A549 (cell line): ENCODE measurements at regions not wholly inside any gene's neighbourhood (a gene's known extent, or its start where the extent isn't known, plus 50 kb on each side); places are given as distances from the start of the nearest gene placed in this dataset.

Source experiments
- ATAC-seq, 2 experiments: fragments of 200-7000 bp in 1 of 2; fragments of >200 bp in 1 of 2; cut with Nextera tagmentation in 1 of 2; cut with Tn5 transposase in 1 of 2; 3 replicates each; pipeline versions ENCODE4 v1.8.0 to v1.9.1; 2018 to 2020; ENCODE audit warnings: mild to moderate bottlenecking in 1 of 2, moderate library complexity in 1 of 2
- CTCF ChIA-PET: fragments of 300-600 bp; sonication (Branson Sonifier 250); formaldehyde crosslinking; extraction: SDS; loops from one replicate; lab custom pipeline; 2021; ENCODE audit warnings: antibody characterized with exemption, inconsistent platforms; lab: Yijun Ruan, JAX
- POLR2A ChIA-PET: fragments of 350-600 bp; formaldehyde crosslinking; extraction: SDS; loops from one replicate; lab custom pipeline; 2021; ENCODE audit warnings: antibody characterized with exemption, inconsistent platforms; lab: Yijun Ruan, JAX
- DNase-seq, 2 experiments: peaks; one replicate each; pipeline versions ENCODE4 v3.0.0 to v3.0.0-alpha.2; 2011 to 2016; ENCODE audit warnings: low read depth in 1 of 2, low spot score in 1 of 2
- FAIRE-seq: peaks from 2 replicates; lab custom pipeline; 2011; peaks lifted over from hg19 to GRCh38; lab: Jason Lieb, UNC
- H3K27ac ChIP-seq, 2 experiments: fragments of >200 bp; sonication (Bioruptor Twin); formaldehyde crosslinking; 3 replicates each; pipeline ENCODE4 v1.5.1; 2016 to 2017
- H3K4me1 ChIP-seq: fragments of >200 bp; sonication (Bioruptor Twin); formaldehyde crosslinking; 3 replicates; pipeline ENCODE4 v1.6.1; 2016
- H3K4me2 ChIP-seq: fragments of >200 bp; sonication (Bioruptor Twin); formaldehyde crosslinking; 3 replicates; pipeline ENCODE4 v1.6.1; 2016
- H3K4me3 ChIP-seq: fragments of >200 bp; sonication (Bioruptor Twin); formaldehyde crosslinking; 3 replicates; pipeline ENCODE4 v1.5.1; 2016
- H3K9me3 ChIP-seq: fragments of >200 bp; sonication (Bioruptor Twin); formaldehyde crosslinking; 3 replicates; pipeline ENCODE4 v1.6.1; 2016
- BHLHE40 ChIP-seq: IDR thresholded peaks from 2 replicates; pipeline ENCODE4 v1.6.1; 2012; ENCODE audit warnings: low read depth, low read length, inconsistent platforms
- CEBPB ChIP-seq, 2 experiments: fragments of >200 bp in 1 of 2; sonication (Bioruptor Twin) in 1 of 2; formaldehyde crosslinking in 1 of 2; IDR thresholded peaks; 2 replicates each; pipeline ENCODE4 v1.6.1; 2012 to 2016
- EP300 ChIP-seq, 2 experiments: fragments of >200 bp; sonication (Bioruptor Twin); formaldehyde crosslinking; IDR thresholded peaks; 2 replicates in 1 of 2; 3 replicates in 1 of 2; pipeline ENCODE4 v1.6.1; 2016 to 2017
- ESRRA ChIP-seq: fragments of 150-350 bp; IDR thresholded peaks from 2 replicates; pipeline ENCODE4 v1.6.1; 2014; ENCODE audit warnings: mild to moderate bottlenecking, low read length, borderline replicate concordance
- FOXS1 ChIP-seq: fragments of 250-450 bp; sonication (Bioruptor Pico); IDR thresholded peaks from 2 replicates; pipeline ENCODE4 v1.5.0; 2020; ENCODE audit warnings: mild to moderate bottlenecking, moderate library complexity
- HEYL ChIP-seq: fragments of 250-450 bp; sonication (Bioruptor Pico); IDR thresholded peaks from 2 replicates; pipeline ENCODE4 v1.8.0; 2021; ENCODE audit warnings: mild to moderate bottlenecking, moderate library complexity
- HOXA7 ChIP-seq: fragments of 250-450 bp; sonication (Bioruptor Pico); IDR thresholded peaks from 2 replicates; pipeline ENCODE4 v1.5.0; 2020; ENCODE audit warnings: mild to moderate bottlenecking, moderate library complexity
- HOXB13 ChIP-seq: fragments of 250-450 bp; sonication (Bioruptor Pico); IDR thresholded peaks from 2 replicates; pipeline ENCODE4 v1.5.0; 2020; ENCODE audit warnings: low read depth, mild to moderate bottlenecking, moderate library complexity
- KDM5A ChIP-seq: fragments of 200-600 bp; sonication (generic); IDR thresholded peaks from 2 replicates; pipeline ENCODE4 v1.6.1; 2016; ENCODE audit warnings: antibody characterized with exemption, mild to moderate bottlenecking
- NPAS2 ChIP-seq: fragments of 250-450 bp; sonication (Bioruptor Pico); IDR thresholded peaks from 2 replicates; pipeline ENCODE4 v1.8.0; 2022; ENCODE audit warnings: mild to moderate bottlenecking, moderate library complexity, borderline replicate concordance
- NR3C1 ChIP-seq: fragments of >200 bp; sonication (Bioruptor Twin); formaldehyde crosslinking; IDR thresholded peaks from 3 replicates; pipeline ENCODE4 v1.6.1; 2017
- POLR2AphosphoS2 ChIP-seq: conservative IDR thresholded peaks from 2 replicates; pipeline ENCODE4 v1.6.1; 2012; ENCODE audit warnings: low read length, improper control_type of control experiment, inconsistent platforms
- RARB ChIP-seq: fragments of 250-450 bp; sonication (Bioruptor Pico); IDR thresholded peaks from 2 replicates; pipeline ENCODE4 v1.8.0; 2021; ENCODE audit warnings: mild to moderate bottlenecking, moderate library complexity
- RNF2 ChIP-seq: fragments of 200-600 bp; sonication (generic); IDR thresholded peaks from 2 replicates; pipeline ENCODE4 v1.6.1; 2016; ENCODE audit warnings: low read depth, mild to moderate bottlenecking, antibody characterized with exemption, moderate library complexity, borderline replicate concordance
- TFCP2L1 ChIP-seq: fragments of 250-450 bp; sonication (Bioruptor Pico); IDR thresholded peaks from 2 replicates; pipeline ENCODE4 v1.5.0; 2021; ENCODE audit warnings: mild to moderate bottlenecking
- TP53 ChIP-seq: fragments of 250-450 bp; sonication (Bioruptor Pico); IDR thresholded peaks from 2 replicates; pipeline ENCODE4 v1.5.0; 2021; ENCODE audit warnings: mild to moderate bottlenecking, moderate library complexity
- ZC3H11A ChIP-seq: fragments of 450-650 bp; IDR thresholded peaks from 2 replicates; pipeline ENCODE4 v1.6.1; 2014; ENCODE audit warnings: antibody characterized with exemption, mild to moderate bottlenecking
- ZSCAN20 ChIP-seq: fragments of 250-450 bp; sonication (Bioruptor Pico); IDR thresholded peaks from 2 replicates; pipeline ENCODE4 v1.8.0; 2022; ENCODE audit warnings: mild to moderate bottlenecking, moderate library complexity
- WGBS: methylation state at CpG from one replicate; pipeline ENCODE4 v1.1.6; 2017; ENCODE audit errors: missing lambda C conversion rate; 5-methylcytosine and 5-hydroxymethylcytosine counted together
- TF ChIP-seq, protein P1 (sequence below): IDR thresholded peaks from 2 replicates; pipeline ENCODE4 v1.6.1; 2012; ENCODE audit warnings: low read depth, borderline replicate concordance
- TF ChIP-seq, protein P2 (sequence below): fragments of 150-350 bp; IDR thresholded peaks from 2 replicates; pipeline ENCODE4 v1.6.1; 2014; ENCODE audit warnings: low read depth, mild to moderate bottlenecking, low read length
- TF ChIP-seq, protein P3 (sequence below): fragments of 250-450 bp; sonication (Bioruptor Pico); IDR thresholded peaks from 2 replicates; pipeline ENCODE4 v1.5.0; 2021; ENCODE audit warnings: mild to moderate bottlenecking, moderate library complexity, borderline replicate concordance
- TF ChIP-seq, protein P4 (sequence below): IDR thresholded peaks from 2 replicates; pipeline ENCODE4 v1.6.1; 2012

DNA sequence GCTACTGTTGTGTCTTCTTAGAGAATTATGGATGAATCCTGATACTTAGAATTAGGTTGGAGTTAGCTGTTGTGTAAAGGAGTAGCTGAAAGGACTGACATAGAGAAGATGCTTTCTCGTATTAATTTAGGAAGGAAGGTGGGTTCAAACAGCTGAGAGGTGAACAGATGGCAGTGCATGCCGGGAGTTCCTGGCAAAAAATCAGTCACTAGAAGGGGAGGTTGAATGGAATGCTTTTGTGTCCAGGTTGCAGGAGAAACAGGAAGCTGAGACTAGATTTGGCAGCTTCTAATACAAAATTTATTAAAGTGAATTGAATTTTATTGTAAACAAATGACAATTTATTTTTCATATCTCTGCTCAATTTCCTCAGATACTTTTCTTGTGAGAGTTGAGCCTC, 70.8 kb downstream of the BTG1 start:
- Histone ChIP-seq H3K4me2 (peak overlapping the region; percentile 12; the same call in 1 of the 3 replicates), H3K4me3 (no peak overlapping the region), H3K4me1 (peaks cover 69% of the 10 kb centered on the region), H3K27ac (peak overlapping the region; percentile 78 to 87), H3K9me3 (peaks cover 11% of the 10 kb centered on the region; the same call in 1 of the 3 replicates)
- ATAC-seq (no peak), DNase-seq (no peak), FAIRE-seq (no peak)
- ChIA-PET POLR2A (interaction anchor here (0.6 to 1.2 kb wide), 3 partner anchors 15 to 71 kb away, joined by 3 read pairs; partner anchors contain the start of gene BTG1), CTCF (interaction anchor here (0.7 to 1.9 kb wide), 3 partner anchors 9 to 693 kb away, joined by 3 to 7 read pairs (median 3); no protein-coding TSS in a partner anchor)
- 76% methylated on average over 2 of the region's 2 CpGs for WGBS
- TF ChIP-seq EP300 (IDR thresholded peaks at IDR 0.05), result no peak
- no peak for TF ChIP-seq BHLHE40
- TF ChIP-seq HOXA7, result no peak
- TF ChIP-seq ZC3H11A, result no peak
- TF ChIP-seq ESRRA, result no peak
- TF ChIP-seq KDM5A, result no peak
- TF ChIP-seq CEBPB (IDR thresholded peaks at IDR 0.05), result no peak
- no peak for TF ChIP-seq RARB (CRISPR knock-in tag)
- TF ChIP-seq, protein P1, sequence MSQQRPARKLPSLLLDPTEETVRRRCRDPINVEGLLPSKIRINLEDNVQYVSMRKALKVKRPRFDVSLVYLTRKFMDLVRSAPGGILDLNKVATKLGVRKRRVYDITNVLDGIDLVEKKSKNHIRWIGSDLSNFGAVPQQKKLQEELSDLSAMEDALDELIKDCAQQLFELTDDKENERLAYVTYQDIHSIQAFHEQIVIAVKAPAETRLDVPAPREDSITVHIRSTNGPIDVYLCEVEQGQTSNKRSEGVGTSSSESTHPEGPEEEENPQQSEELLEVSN, result no peak
- TF ChIP-seq HEYL, result no peak
- TF ChIP-seq HOXB13 (CRISPR knock-in tag), result no peak
- no peak for TF ChIP-seq ZSCAN20 (CRISPR knock-in tag)
- no peak for TF ChIP-seq NPAS2 (CRISPR knock-in tag)
- TF ChIP-seq RNF2, result no peak

DNA sequence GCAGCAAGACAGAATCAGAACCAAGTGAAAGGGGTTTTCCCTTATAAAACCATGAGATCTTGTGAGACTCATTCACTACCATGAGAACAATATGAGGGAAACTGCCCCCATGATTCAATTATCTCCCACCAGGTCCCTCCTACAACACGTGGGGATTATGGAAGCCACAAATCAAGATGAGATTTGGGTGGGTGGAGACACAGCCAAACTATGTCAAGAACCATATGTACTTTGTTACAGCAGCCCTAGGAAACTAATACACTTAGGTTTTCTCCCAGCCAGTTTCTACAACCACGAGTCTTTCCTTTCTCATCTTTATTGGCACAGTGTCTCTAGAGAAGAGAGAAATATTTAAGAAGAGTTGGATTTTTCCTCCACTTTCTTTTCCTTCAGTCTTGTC, 72.6 kb downstream of the BTG1 start:
- ATAC-seq (no peak), DNase-seq (no peak), FAIRE-seq (no peak)
- Histone ChIP-seq H3K9me3 (peaks cover 11% of the 10 kb centered on the region; the same call in 1 of the 3 replicates), H3K27ac (peak overlapping the region; percentile 78 to 87), H3K4me3 (no peak overlapping the region), H3K4me1 (peaks cover 69% of the 10 kb centered on the region), H3K4me2 (no peak overlapping the region)
- TF ChIP-seq TFCP2L1 (CRISPR knock-in tag), result no peak
- no peak for TF ChIP-seq POLR2AphosphoS2
- TF ChIP-seq ZSCAN20 (CRISPR knock-in tag), result no peak
- TF ChIP-seq FOXS1 (CRISPR knock-in tag), result no peak
- TF ChIP-seq NR3C1, result no peak
- TF ChIP-seq, protein P2, sequence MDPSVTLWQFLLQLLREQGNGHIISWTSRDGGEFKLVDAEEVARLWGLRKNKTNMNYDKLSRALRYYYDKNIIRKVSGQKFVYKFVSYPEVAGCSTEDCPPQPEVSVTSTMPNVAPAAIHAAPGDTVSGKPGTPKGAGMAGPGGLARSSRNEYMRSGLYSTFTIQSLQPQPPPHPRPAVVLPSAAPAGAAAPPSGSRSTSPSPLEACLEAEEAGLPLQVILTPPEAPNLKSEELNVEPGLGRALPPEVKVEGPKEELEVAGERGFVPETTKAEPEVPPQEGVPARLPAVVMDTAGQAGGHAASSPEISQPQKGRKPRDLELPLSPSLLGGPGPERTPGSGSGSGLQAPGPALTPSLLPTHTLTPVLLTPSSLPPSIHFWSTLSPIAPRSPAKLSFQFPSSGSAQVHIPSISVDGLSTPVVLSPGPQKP, result no peak
- TF ChIP-seq, protein P3, sequence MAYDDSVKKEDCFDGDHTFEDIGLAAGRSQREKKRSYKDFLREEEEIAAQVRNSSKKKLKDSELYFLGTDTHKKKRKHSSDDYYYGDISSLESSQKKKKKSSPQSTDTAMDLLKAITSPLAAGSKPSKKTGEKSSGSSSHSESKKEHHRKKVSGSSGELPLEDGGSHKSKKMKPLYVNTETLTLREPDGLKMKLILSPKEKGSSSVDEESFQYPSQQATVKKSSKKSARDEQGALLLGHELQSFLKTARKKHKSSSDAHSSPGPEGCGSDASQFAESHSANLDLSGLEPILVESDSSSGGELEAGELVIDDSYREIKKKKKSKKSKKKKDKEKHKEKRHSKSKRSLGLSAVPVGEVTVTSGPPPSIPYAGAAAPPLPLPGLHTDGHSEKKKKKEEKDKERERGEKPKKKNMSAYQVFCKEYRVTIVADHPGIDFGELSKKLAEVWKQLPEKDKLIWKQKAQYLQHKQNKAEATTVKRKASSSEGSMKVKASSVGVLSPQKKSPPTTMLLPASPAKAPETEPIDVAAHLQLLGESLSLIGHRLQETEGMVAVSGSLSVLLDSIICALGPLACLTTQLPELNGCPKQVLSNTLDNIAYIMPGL (CRISPR knock-in tag), result no peak
- TF ChIP-seq CEBPB (IDR thresholded peaks at IDR 0.05), result no peak
- no peak for TF ChIP-seq RNF2
- TF ChIP-seq, protein P4, sequence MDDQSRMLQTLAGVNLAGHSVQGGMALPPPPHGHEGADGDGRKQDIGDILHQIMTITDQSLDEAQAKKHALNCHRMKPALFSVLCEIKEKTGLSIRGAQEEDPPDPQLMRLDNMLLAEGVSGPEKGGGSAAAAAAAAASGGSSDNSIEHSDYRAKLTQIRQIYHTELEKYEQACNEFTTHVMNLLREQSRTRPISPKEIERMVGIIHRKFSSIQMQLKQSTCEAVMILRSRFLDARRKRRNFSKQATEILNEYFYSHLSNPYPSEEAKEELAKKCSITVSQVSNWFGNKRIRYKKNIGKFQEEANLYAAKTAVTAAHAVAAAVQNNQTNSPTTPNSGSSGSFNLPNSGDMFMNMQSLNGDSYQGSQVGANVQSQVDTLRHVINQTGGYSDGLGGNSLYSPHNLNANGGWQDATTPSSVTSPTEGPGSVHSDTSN, result no peak
- TF ChIP-seq TP53 (CRISPR knock-in tag), result no peak
- no peak for TF ChIP-seq ZC3H11A
- POLR2A ChIA-PET, result no interaction called here
- WGBS, result 89% methylated on average over 2 of the region's 2 CpGs
- CTCF ChIA-PET, result no interaction called here
